Choroid plexus epithelial cell (primary cell): ENCODE measurements at regions not wholly inside any gene's neighbourhood (a gene's known extent, or its start where the extent isn't known, plus 50 kb on each side); places are given as distances from the start of the nearest gene placed in this dataset.
A peak's percentile ranks its signal among the peaks of the same experiment; 100 is the strongest.

Experiments used
- DNase-seq: peaks from one replicate; pipeline ENCODE4 v3.0.0-alpha.2; 2010; ENCODE audit warnings: low read depth
- H3K4me3 ChIP-seq: 2 replicates; pipeline ENCODE4 v1.5.1; 2011; ENCODE audit warnings: low read depth, mild to moderate bottlenecking, control low read depth, low read length, moderate library complexity
- CTCF ChIP-seq: conservative IDR thresholded peaks from 2 replicates; pipeline ENCODE4 v1.5.1; 2011; ENCODE audit warnings: low read depth, mild to moderate bottlenecking, control low read depth, inconsistent platforms, low read length, moderate library complexity

- H3K4me3 ChIP-seq = no peak overlapping the region
- DNase-seq = peak; percentile 74
- no peak for TF ChIP-seq CTCF
Measured at GRCh38 chrX:10755439-10756334, 135.3 kb upstream of the MID1 start.

- TF ChIP-seq CTCF = peak; percentile 5
- peak; percentile 85 for DNase-seq
- no peak overlapping the region for H3K4me3 ChIP-seq
Measured at GRCh38 chrX:10756441-10756840, 136.1 kb upstream of the MID1 start.

DNA sequence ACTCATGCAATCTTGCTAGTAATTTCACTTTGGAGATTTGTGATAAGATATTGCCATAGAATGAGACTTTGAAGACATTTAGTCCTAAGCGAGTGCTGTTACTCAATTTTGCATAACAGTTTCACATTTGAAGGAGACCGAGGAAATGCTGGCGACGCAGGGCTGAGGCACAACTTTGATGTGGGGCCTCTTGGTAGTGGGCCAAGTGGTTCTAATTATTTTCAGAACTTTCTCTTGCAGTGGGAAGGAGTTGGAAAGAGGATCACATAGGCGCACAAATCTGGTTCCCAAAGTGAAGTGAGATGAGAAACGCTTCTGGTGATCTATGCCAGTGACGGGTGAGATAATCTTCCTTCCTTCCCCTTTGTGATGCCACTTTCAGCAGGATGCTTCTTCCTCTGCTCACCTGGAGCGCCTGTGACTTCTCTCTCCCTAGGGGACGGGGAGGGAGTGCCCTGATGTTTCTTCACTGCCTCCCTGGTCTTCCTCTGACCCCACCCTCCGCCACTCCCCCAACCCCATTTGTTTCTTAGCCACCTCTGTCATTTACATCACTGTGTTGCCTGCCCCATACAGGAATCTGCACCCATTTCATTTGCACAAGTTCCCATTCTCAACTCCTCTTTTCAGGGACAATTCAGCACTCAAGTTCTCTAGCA is 138.9 kb upstream of the MID1 start:
- DNase-seq = no peak
- H3K4me3 ChIP-seq = no peak overlapping the region
- TF ChIP-seq CTCF = no peak

GRCh38 chrX:10761447-10761846 is 141.1 kb upstream of the MID1 start:
- DNase-seq = no peak
- H3K4me3 ChIP-seq = no peak overlapping the region
- TF ChIP-seq CTCF = no peak

- DNase-seq = peak; percentile 59
- peak; percentile 55 for TF ChIP-seq CTCF
- H3K4me3 ChIP-seq = peak overlapping the region; percentile 5
Measured at GRCh38 chrX:10769195-10769594, 148.8 kb upstream of the MID1 start.

- peak; percentile 62 for DNase-seq
- peak overlapping the region; percentile 44 for H3K4me3 ChIP-seq
- no peak for TF ChIP-seq CTCF
Measured at GRCh38 chrX:10769696-10770619, 149.6 kb upstream of the MID1 start.
